H1 (cell line): ENCODE measurements at regions not wholly inside any gene's neighbourhood (a gene's known extent, or its start where the extent isn't known, plus 50 kb on each side); places are given as distances from the start of the nearest gene placed in this dataset.

ENCODE experiments used
- CTCF ChIA-PET: fragments of 300-600 bp; sonication (Branson Sonifier 250); formaldehyde crosslinking; loops from one replicate; lab custom pipeline; 2021; ENCODE audit not compliant: partially characterized antibody; lab: Charles Lee
- POLR2A ChIA-PET: fragments of 300-600 bp; sonication (Branson Sonifier 250); formaldehyde crosslinking; loops from one replicate; lab custom pipeline; 2021; ENCODE audit warnings: inconsistent platforms; ENCODE audit not compliant: partially characterized antibody; lab: Charles Lee
- DNase-seq, 2 experiments: peaks; one replicate each; pipeline versions ENCODE4 v3.0.0 to v3.0.0-alpha.2; 2010 to 2022; ENCODE audit warnings: low spot score in 2 of 2, low read depth in 1 of 2, mixed read lengths in 1 of 2
- FAIRE-seq: peaks from 2 replicates; lab custom pipeline; 2011; peaks lifted over from hg19 to GRCh38; lab: Jason Lieb, UNC
- H2AFZ ChIP-seq: 2 replicates; pipeline ENCODE4 v1.8.1; 2012; ENCODE audit warnings: low read length, inconsistent platforms
- H2AK5ac ChIP-seq: 2 replicates; pipeline ENCODE4 v1.6.1; 2013; ENCODE audit warnings: low read depth, low read length
- H2BK120ac ChIP-seq: replicated peaks from 2 replicates; pipeline ENCODE3; 2013; ENCODE audit warnings: low read depth, low read length, inconsistent platforms
- H2BK12ac ChIP-seq: 2 replicates; pipeline ENCODE4 v1.6.1; 2013; ENCODE audit warnings: low read depth, low read length
- H2BK15ac ChIP-seq: 2 replicates; pipeline ENCODE4 v1.6.1; 2013; ENCODE audit warnings: low read length
- H2BK20ac ChIP-seq: 2 replicates; pipeline ENCODE4 v1.6.1; 2013; ENCODE audit warnings: low read length
- H2BK5ac ChIP-seq: 2 replicates; pipeline ENCODE4 v1.6.1; 2013; ENCODE audit warnings: low read depth, low read length
- H3K14ac ChIP-seq: 2 replicates; pipeline ENCODE4 v1.6.1; 2013; ENCODE audit warnings: inconsistent platforms; ENCODE audit not compliant: insufficient read length
- H3K18ac ChIP-seq: 2 replicates; pipeline ENCODE4 v1.6.1; 2013; ENCODE audit warnings: low read length; ENCODE audit errors: extremely low read depth
- H3K23ac ChIP-seq: 2 replicates; pipeline ENCODE4 v1.6.1; 2013; ENCODE audit warnings: inconsistent platforms; ENCODE audit not compliant: insufficient read length
- H3K23me2 ChIP-seq: 2 replicates; pipeline ENCODE4 v1.6.1; 2013; ENCODE audit warnings: low read depth, low read length
- H3K27ac ChIP-seq: 2 replicates; pipeline ENCODE4 v1.6.1; 2011; ENCODE audit warnings: low read depth, low read length, inconsistent platforms
- H3K27me3 ChIP-seq, 4 experiments: replicated peaks in 1 of 4; 1 replicate in 1 of 4; 2 replicates in 3 of 4; pipeline versions ENCODE4 v1.6.1 to v1.8.1; 2011 to 2013; ENCODE audit warnings: low read length in 3 of 4, mild to moderate bottlenecking in 3 of 4, inconsistent platforms in 2 of 4, mixed read lengths in 2 of 4, moderate library complexity in 1 of 4; ENCODE audit not compliant: control insufficient read depth in 3 of 4, insufficient read depth in 3 of 4; ENCODE audit errors: extremely low read depth in 1 of 4
- H3K36me3 ChIP-seq, 4 experiments: 2 replicates each; pipeline versions ENCODE4 v1.6.1 to v1.8.1; 2011 to 2013; ENCODE audit warnings: mild to moderate bottlenecking in 4 of 4, low read length in 3 of 4, moderate library complexity in 2 of 4, control low read depth in 1 of 4, inconsistent platforms in 1 of 4; ENCODE audit not compliant: insufficient read depth in 4 of 4, control insufficient read depth in 2 of 4
- H3K4ac ChIP-seq: replicated peaks from 2 replicates; pipeline ENCODE3; 2013; ENCODE audit warnings: low read length, low read depth, mixed read lengths, inconsistent platforms; ENCODE audit not compliant: insufficient read length
- H3K4me1 ChIP-seq, 4 experiments: replicated peaks in 1 of 4; 1 replicate in 1 of 4; 2 replicates in 3 of 4; pipeline versions ENCODE4 v1.6.1 to v1.8.1; 2011 to 2013; ENCODE audit warnings: low read length in 3 of 4, inconsistent platforms in 2 of 4, mixed read lengths in 1 of 4; ENCODE audit not compliant: insufficient read depth in 4 of 4, control insufficient read depth in 3 of 4
- H3K4me2 ChIP-seq, 2 experiments: 2 replicates each; pipeline versions ENCODE4 v1.6.1 to v1.8.1; 2011 to 2013; ENCODE audit warnings: low read depth in 2 of 2, low read length in 2 of 2, control low read depth in 1 of 2, inconsistent platforms in 1 of 2, mild to moderate bottlenecking in 1 of 2; ENCODE audit not compliant: insufficient read depth in 1 of 2
- H3K4me3 ChIP-seq, 4 experiments: fragments of 200-600, 300-600 bp in 1 of 4; sonication (generic), shearing (Covaris generic), sonication (Bioruptor Twin) in 1 of 4; 2 replicates each; pipeline versions ENCODE4 v1.5.1 to v1.8.1; 2011 to 2016; ENCODE audit warnings: low read length in 4 of 4, low read depth in 3 of 4, control low read depth in 2 of 4, inconsistent platforms in 2 of 4, mild to moderate bottlenecking in 2 of 4, mixed read lengths in 1 of 4, moderate library complexity in 1 of 4; ENCODE audit not compliant: insufficient read depth in 2 of 4; ENCODE audit errors: extremely low read depth in 1 of 4
- H3K56ac ChIP-seq: replicated peaks from 2 replicates; pipeline ENCODE3; 2013; ENCODE audit warnings: low read depth, mild to moderate bottlenecking, mixed read lengths, low read length, inconsistent platforms; ENCODE audit not compliant: insufficient read length
- H3K79me1 ChIP-seq: 2 replicates; pipeline ENCODE4 v1.6.1; 2013; ENCODE audit warnings: low read depth, low read length, control low read depth
- H3K79me2 ChIP-seq, 2 experiments: 2 replicates each; pipeline versions ENCODE4 v1.6.1 to v1.8.1; 2012 to 2013; ENCODE audit warnings: low read length in 2 of 2, mild to moderate bottlenecking in 2 of 2, inconsistent platforms in 1 of 2; ENCODE audit not compliant: insufficient read depth in 2 of 2, control insufficient read depth in 1 of 2
- H3K9ac ChIP-seq, 4 experiments: replicated peaks in 1 of 4; 1 replicate in 1 of 4; 2 replicates in 3 of 4; pipeline versions ENCODE4 v1.6.1 to v1.8.1; 2011 to 2013; ENCODE audit warnings: low read depth in 3 of 4, low read length in 3 of 4, control low read depth in 2 of 4, mild to moderate bottlenecking in 2 of 4, moderate library complexity in 2 of 4, inconsistent platforms in 1 of 4; ENCODE audit errors: extremely low read depth in 1 of 4
- H3K9me3 ChIP-seq, 2 experiments: 2 replicates each; pipeline versions ENCODE4 v1.6.1 to v1.8.1; 2012 to 2013; ENCODE audit warnings: mild to moderate bottlenecking in 2 of 2, moderate library complexity in 2 of 2, control low read depth in 1 of 2, inconsistent platforms in 1 of 2, low read depth in 1 of 2, low read length in 1 of 2, mixed read lengths in 1 of 2; ENCODE audit not compliant: insufficient read depth in 2 of 2
- H4K20me1 ChIP-seq, 2 experiments: replicated peaks in 1 of 2; 2 replicates each; pipeline versions ENCODE3 to v1.8.1; 2011 to 2013; ENCODE audit warnings: inconsistent platforms in 2 of 2, low read length in 2 of 2, mild to moderate bottlenecking in 1 of 2; ENCODE audit not compliant: insufficient read depth in 2 of 2, control insufficient read depth in 1 of 2
- H4K5ac ChIP-seq: 2 replicates; pipeline ENCODE4 v1.6.1; 2013; ENCODE audit warnings: low read length, low read depth, mixed read lengths, inconsistent platforms; ENCODE audit not compliant: insufficient read length
- H4K8ac ChIP-seq: 2 replicates; pipeline ENCODE4 v1.8.0; 2013; ENCODE audit warnings: mild to moderate bottlenecking, moderate library complexity, low read length, inconsistent platforms; ENCODE audit not compliant: insufficient read depth; ENCODE audit errors: extremely low read depth
- H4K91ac ChIP-seq: replicated peaks from 2 replicates; pipeline ENCODE3; 2013; ENCODE audit warnings: low read length, mixed read lengths, inconsistent platforms; ENCODE audit not compliant: insufficient read length
- GTF2F1 ChIP-seq: IDR thresholded peaks from 2 replicates; pipeline ENCODE4 v1.6.1; 2012; ENCODE audit warnings: low read depth, low read length, improper control_type of control experiment, borderline replicate concordance
- NANOG ChIP-seq: IDR thresholded peaks from 2 replicates; pipeline ENCODE4 v1.6.1; 2011; ENCODE audit warnings: low read length, low read depth, mild to moderate bottlenecking, inconsistent platforms; ENCODE audit not compliant: insufficient read depth, poor library complexity, severe bottlenecking
- SIX5 ChIP-seq: IDR thresholded peaks from 2 replicates; pipeline ENCODE4 v1.6.1; 2011; ENCODE audit warnings: mild to moderate bottlenecking, low read depth, low read length
- WGBS, 2 experiments: shearing (Covaris generic) in 1 of 2; methylation state at CpG; one replicate each; pipeline versions ENCODE4 v1.1.6 to v1.1.7; 2013 to 2015; ENCODE audit warnings: low lambda C conversion rate in 2 of 2, mixed read lengths in 2 of 2, inconsistent platforms in 1 of 2, low coverage in 1 of 2, missing lambda C conversion rate in 1 of 2; ENCODE audit not compliant: insufficient replicate concordance in 2 of 2, insufficient coverage in 1 of 2, insufficient read length in 1 of 2; ENCODE audit errors: extremely low coverage in 1 of 2, missing lambda C conversion rate in 1 of 2; 5-methylcytosine and 5-hydroxymethylcytosine counted together

GRCh38 chr4:96603641-96604040 is 763.7 kb downstream of the PDHA2 start:
- Histone ChIP-seq H3K4me3 (no peak overlapping the region), H3K27me3 (no peaks in the 10 kb centered on the region), H4K8ac (no peak overlapping the region), H3K56ac (no peak overlapping the region), H2BK15ac (no peak overlapping the region), H3K9ac (no peak overlapping the region), H2AK5ac (no peak overlapping the region), H2BK12ac (no peak overlapping the region), H2BK20ac (no peak overlapping the region), H3K36me3 (no peaks in the 10 kb centered on the region), H4K20me1 (no peaks in the 10 kb centered on the region), H3K4ac (no peak overlapping the region), H2BK5ac (no peak overlapping the region), H3K79me2 (no peaks in the 10 kb centered on the region), H2BK120ac (no peak overlapping the region), H3K79me1 (no peaks in the 10 kb centered on the region), H3K4me1 (no peaks in the 10 kb centered on the region), H3K4me2 (no peak overlapping the region), H4K91ac (no peak overlapping the region), H3K23me2 (no peaks in the 10 kb centered on the region), H3K9me3 (no peaks in the 10 kb centered on the region), H3K23ac (no peak overlapping the region), H3K14ac (no peak overlapping the region), H3K18ac (no peak overlapping the region), H2AFZ (no peak overlapping the region), H3K27ac (no peak overlapping the region), H4K5ac (no peak overlapping the region)
- TF ChIP-seq SIX5: no peak
- TF ChIP-seq GTF2F1: no peak
- no peak for TF ChIP-seq NANOG
- ChIA-PET CTCF (no interaction called here), POLR2A (no interaction called here)
- DNase-seq (no peak), FAIRE-seq (no peak)
- WGBS, 2 experiments: 93% methylated on average over 3 of the region's 3 CpGs; no CpG with 5 or more reads in 1 of the 2 experiments
